ENCODE measurements at regions not wholly inside any gene's neighbourhood (a gene's known extent, or its start where the extent isn't known, plus 50 kb on each side); places are given as distances from the start of the nearest gene placed in this dataset.

DNA sequence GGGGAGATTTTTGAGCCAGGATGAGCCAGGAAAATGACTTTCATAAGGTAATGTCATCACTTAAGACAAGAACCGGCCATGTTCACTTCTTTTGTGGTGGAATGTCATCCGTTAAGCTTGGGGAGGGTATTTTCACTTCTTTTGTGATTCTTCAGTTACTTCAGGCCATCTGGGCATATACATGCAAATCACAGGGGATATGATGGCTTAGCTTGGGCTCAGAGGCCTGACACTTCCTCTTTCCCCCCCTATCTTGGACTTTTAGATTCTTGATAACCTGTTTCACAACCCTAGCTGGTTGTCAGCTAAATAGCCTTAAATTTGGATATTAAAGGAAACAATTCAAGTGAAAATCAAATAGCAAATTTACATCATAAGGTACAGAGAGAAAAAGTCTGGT, 986.0 kb downstream of the NLGN4Y start:
- DNase-seq (ENCODE audit: low read depth) = no peak

GRCh38 chrY:15510984-15511650, 986.8 kb downstream of the NLGN4Y start:
- no peak for DNase-seq (ENCODE audit: low read depth)

DNA sequence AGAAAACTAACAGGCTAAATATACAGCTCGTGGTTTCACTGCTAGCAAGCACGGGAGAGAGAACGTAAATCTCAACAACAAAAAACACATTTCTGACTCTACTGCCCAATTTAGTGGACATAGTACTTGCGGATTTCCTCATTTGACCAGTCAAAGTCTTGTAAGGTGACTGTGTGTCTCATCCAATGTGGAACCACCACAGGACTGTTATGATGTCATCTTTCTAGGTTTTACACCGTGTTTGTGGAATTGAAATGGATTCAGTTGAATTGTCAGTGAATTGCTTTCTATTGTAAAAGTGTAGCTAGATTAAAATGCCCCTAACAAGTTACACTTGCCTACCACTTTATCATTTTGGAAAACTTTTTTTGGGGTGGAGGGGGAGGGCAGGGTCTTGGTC, 1010.8 kb downstream of the NLGN4Y start:
- no peak for DNase-seq (ENCODE audit: low read depth)

DNA sequence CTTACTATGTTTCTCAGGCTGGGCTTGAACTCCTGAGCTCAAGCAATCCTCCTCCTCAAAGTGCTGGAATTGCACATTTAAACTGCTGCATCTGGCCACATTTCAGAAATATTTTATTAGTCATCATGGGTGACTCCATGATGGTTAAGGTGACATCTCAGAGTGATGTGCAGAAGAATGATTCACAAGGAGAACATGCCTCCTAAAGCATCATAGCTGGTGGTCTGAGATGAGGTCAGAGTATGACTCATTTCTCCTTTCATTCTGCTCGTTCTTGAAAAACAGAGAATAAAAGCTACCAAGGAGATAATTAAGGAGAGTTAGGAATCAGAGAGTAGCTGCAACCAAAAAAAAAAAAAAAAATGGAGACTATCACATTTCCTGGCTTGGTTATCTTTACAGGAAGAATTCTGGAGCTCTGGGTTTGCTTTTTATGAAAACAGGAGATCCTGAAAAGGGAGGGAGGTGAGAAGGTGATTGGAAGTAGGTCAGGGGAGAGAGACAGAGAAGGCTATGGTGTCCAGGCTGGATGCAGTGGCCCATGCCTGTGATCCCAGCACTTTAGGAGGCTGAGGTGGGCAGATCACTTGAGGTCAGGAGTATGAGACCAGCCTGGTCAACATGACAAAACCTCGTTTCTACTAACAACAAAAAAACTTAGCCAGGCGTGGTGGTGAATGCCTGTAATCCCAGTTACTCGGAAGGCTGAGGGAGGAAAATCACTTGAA, 1011.6 kb downstream of the NLGN4Y start:
- DNase-seq (ENCODE audit: low read depth) = no peak

- no peak for DNase-seq (ENCODE audit: low read depth)
These were observed 1016.2 kb downstream of the NLGN4Y start for GRCh38 chrY:15540516-15540915.

DNA sequence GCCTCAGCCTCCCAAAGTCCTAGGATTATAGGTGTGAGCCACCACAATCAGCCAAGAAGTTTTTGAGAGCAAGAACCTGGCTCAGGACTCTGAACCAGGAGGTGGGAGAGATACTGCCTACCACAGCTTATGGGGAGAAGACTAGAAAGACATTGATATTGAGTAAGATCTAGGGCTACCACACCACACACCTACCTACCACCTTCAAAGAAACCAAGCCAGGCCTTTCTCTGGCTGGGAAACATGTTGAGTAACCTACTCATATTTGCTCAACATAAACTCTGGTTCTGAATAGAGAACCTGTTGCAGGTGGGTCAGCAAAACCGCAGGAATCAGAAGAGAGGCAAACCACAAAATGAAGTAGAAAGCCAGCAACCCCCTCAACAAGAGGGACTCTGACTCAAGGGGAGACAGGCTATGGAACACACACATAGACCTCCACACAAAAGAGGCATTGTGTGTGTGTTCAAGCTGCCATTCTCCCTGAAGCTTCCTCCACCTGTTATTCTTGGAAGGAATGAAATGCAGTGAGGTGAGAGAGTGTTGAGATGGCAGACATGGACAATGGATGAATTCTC, 1021.9 kb downstream of the NLGN4Y start:
- no peak for DNase-seq (ENCODE audit: low read depth)

GRCh38 chrY:15552074-15552473, 1027.7 kb downstream of the NLGN4Y start:
- no peak for DNase-seq (ENCODE audit: low read depth)

GRCh38 chrY:15554991-15555390, 1030.7 kb downstream of the NLGN4Y start:
- DNase-seq (ENCODE audit: low read depth) = no peak

- DNase-seq (ENCODE audit: low read depth) = no peak
These were observed 1034.8 kb downstream of the NLGN4Y start for GRCh38 chrY:15559169-15559568.

DNA sequence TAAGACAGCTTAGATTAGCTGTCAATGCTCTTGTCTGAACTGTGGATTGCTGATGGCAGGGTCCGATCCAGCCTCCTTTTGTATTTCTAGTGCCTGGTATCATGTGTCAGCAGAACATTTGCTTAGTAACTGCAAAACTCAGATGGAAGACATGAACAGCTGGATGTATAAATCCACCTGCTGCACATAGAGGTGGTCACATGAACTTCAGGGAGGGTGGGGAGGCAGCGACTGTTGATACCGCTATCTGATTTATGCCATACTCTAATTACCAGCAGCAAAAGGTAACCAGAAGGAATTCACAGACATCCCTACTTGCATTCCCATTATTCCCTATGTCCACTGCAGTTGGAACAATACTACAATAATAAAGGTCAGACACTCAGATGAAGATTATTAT, 1036.5 kb downstream of the NLGN4Y start:
- DNase-seq (ENCODE audit: low read depth) = no peak

- DNase-seq (ENCODE audit: low read depth) = no peak
These were observed 1037.4 kb downstream of the NLGN4Y start for GRCh38 chrY:15561501-15562289.

DNA sequence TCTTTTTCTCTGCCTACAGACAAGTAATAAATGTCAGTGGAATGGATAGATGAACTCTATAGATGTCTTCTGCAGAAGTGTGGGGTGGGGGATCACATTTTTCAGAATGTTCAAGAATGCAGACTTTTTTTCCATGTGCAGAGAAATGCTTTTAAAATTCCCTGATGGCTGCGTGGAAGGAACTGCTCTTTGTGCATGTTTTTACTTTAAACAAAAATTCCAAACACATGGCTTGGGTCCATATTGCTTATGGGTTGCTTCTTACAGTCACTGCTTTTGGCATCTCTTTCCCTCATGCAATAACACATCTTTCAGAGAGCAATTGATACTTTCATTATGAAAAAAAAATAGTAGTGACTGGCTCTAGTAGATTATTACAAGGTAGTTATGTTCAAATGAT, 1053.6 kb downstream of the NLGN4Y start:
- no peak for DNase-seq (ENCODE audit: low read depth)

GRCh38 chrY:15578761-15579160, 1054.4 kb downstream of the NLGN4Y start:
- no peak for DNase-seq (ENCODE audit: low read depth)

GRCh38 chrY:15579245-15579644, 1054.9 kb downstream of the NLGN4Y start:
- DNase-seq (ENCODE audit: low read depth) = no peak

- DNase-seq (ENCODE audit: low read depth) = no peak
These were observed 1058.8 kb downstream of the NLGN4Y start for GRCh38 chrY:15583111-15583510.

GRCh38 chrY:15592957-15593356, 1068.6 kb downstream of the NLGN4Y start:
- DNase-seq (ENCODE audit: low read depth) = no peak

DNA sequence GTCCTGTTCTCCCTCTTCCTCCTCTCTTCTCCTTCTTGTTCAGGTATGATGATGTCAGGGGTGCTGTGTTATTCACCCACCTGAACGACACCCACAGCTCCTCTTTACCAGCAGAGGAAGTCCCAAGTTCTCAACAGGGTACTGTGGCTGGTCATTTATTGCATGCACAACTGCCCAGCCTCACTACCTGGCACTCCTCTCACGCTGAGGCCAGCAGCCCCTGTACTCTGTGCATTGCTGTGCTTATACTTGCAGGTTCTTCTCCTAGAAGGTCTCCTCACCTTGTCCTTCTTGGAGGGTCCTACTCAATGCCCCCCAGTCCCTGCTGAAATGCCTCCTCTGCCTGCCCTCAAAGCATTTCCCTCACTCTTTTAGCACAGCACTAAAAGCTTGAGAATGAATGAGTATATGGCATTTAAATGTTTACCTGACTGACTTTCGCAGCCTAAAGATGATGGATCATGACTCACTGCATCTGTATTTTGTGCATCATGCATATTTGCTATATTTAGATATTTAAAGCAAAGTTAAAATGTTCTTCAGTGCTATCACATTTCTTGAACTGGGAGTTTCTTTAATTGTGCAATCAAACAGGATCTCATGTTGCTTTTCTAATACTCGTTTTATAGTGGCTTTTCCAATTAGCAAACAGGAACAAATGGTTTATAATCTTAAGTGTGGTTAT, 1069.3 kb downstream of the NLGN4Y start:
- no peak for DNase-seq (ENCODE audit: low read depth)

GRCh38 chrY:15594179-15594578, 1069.8 kb downstream of the NLGN4Y start:
- DNase-seq (ENCODE audit: low read depth) = no peak

- no peak for DNase-seq (ENCODE audit: low read depth)
These were observed 1076.2 kb downstream of the NLGN4Y start for GRCh38 chrY:15600565-15600964.

DNA sequence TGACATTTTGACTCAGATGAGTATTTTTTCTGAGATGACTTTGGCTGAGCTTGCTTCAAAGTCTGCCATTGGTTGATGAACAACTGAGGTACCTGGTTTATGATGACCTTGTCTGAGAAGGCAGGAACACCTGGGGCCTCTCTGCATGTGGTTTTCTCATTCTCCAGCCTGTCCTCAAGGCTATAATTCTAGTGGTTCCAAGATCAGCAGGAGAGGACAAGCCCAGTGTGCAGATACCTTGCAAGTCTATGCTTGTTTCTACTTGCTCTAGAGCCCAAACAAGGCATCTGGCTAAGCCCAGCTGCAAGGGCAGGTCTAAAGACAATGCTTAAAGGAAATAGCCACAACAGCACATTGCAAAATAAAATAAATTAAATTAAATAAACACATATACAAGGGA, 1100.0 kb downstream of the NLGN4Y start:
- no peak for DNase-seq (ENCODE audit: low read depth)

GRCh38 chrY:15624928-15625327, 1100.6 kb downstream of the NLGN4Y start:
- no peak for DNase-seq (ENCODE audit: low read depth)

GRCh38 chrY:15648198-15648597, 1123.9 kb downstream of the NLGN4Y start:
- DNase-seq (ENCODE audit: low read depth) = no peak
